ELF-1 (cell line): ENCODE measurements at regions not wholly inside any gene's neighbourhood (a gene's known extent, or its start where the extent isn't known, plus 50 kb on each side); places are given as distances from the start of the nearest gene placed in this dataset.
A peak's percentile ranks its signal among the peaks of the same experiment; 100 is the strongest.
"Not testable (repeated sequence)": the region's sequence is repeated elsewhere in the genome, so short reads cannot be mapped to it uniquely, and the experiment has no call there.

Source experiments
- DNase-seq: peaks from one replicate; pipeline ENCODE4 v3.0.0-alpha.2; 2016; ENCODE audit warnings: low read depth, low spot score

- DNase-seq: peak; percentile 10
Observed at GRCh38 chr1:199512037-199512710, 515.3 kb upstream of the NR5A2 start.

GRCh38 chr1:199515261-199515660 is 512.2 kb upstream of the NR5A2 start:
- no peak for DNase-seq

- DNase-seq: no peak
Observed at GRCh38 chr1:199522338-199522737, 505.2 kb upstream of the NR5A2 start.

GRCh38 chr1:199522936-199523335 is 504.6 kb upstream of the NR5A2 start:
- no peak for DNase-seq

- no peak for DNase-seq
Observed at GRCh38 chr1:199529324-199529723, 498.2 kb upstream of the NR5A2 start.

- DNase-seq: not testable (repeated sequence)
Observed at GRCh38 chr1:199533361-199533760, 494.1 kb upstream of the NR5A2 start.

- peak; percentile 30 for DNase-seq
Observed at GRCh38 chr1:199545780-199546179, 481.7 kb upstream of the NR5A2 start.

GRCh38 chr1:199546323-199546722 is 481.2 kb upstream of the NR5A2 start:
- DNase-seq: no peak

GRCh38 chr1:199549421-199549820 is 478.1 kb upstream of the NR5A2 start:
- no peak for DNase-seq

- DNase-seq: no peak
Observed at GRCh38 chr1:199550199-199551065, 477.1 kb upstream of the NR5A2 start.

- DNase-seq: peak; percentile 68
Observed at GRCh38 chr1:199551967-199552565, 475.4 kb upstream of the NR5A2 start.

GRCh38 chr1:199553104-199553503 is 474.4 kb upstream of the NR5A2 start:
- DNase-seq: no peak

- DNase-seq: no peak
Observed at GRCh38 chr1:199561334-199561733, 466.2 kb upstream of the NR5A2 start.

- no peak for DNase-seq
Observed at GRCh38 chr1:199573047-199573446, 454.5 kb upstream of the NR5A2 start.

GRCh38 chr1:199574950-199575349 is 452.6 kb upstream of the NR5A2 start:
- no peak for DNase-seq

GRCh38 chr1:199580300-199580699 is 447.2 kb upstream of the NR5A2 start:
- DNase-seq: no peak

- no peak for DNase-seq
Observed at GRCh38 chr1:199585392-199585791, 442.1 kb upstream of the NR5A2 start.

GRCh38 chr1:199590708-199591107 is 436.8 kb upstream of the NR5A2 start:
- no peak for DNase-seq

GRCh38 chr1:199591468-199591867 is 436.0 kb upstream of the NR5A2 start:
- no peak for DNase-seq

- peak; percentile 3 for DNase-seq
Observed at GRCh38 chr1:199593475-199593874, 434.0 kb upstream of the NR5A2 start.

GRCh38 chr1:199596448-199596847 is 431.1 kb upstream of the NR5A2 start:
- DNase-seq: not testable (repeated sequence)

- no peak for DNase-seq
Observed at GRCh38 chr1:199597152-199597551, 430.4 kb upstream of the NR5A2 start.

GRCh38 chr1:199608414-199608813 is 419.1 kb upstream of the NR5A2 start:
- no peak for DNase-seq
